ENCODE measurements at regions not wholly inside any gene's neighbourhood (a gene's known extent, or its start where the extent isn't known, plus 50 kb on each side); places are given as distances from the start of the nearest gene placed in this dataset.

- Mint-ChIP-seq H3K4me3 (no peak overlapping the region), H3K27ac (no peak overlapping the region), H3K4me1 (no peaks in the 10 kb centered on the region), H3K27me3 (peaks cover 18% of the 10 kb centered on the region), H3K9me3 (peaks cover 14% of the 10 kb centered on the region), H3K36me3 (ENCODE audit: low read depth) (peaks cover 2% of the 10 kb centered on the region)
- ATAC-seq (no peak), DNase-seq (no peak)
Measured at GRCh38 chr5:159616952-159617351, 286.7 kb upstream of the IL12B start.

DNA sequence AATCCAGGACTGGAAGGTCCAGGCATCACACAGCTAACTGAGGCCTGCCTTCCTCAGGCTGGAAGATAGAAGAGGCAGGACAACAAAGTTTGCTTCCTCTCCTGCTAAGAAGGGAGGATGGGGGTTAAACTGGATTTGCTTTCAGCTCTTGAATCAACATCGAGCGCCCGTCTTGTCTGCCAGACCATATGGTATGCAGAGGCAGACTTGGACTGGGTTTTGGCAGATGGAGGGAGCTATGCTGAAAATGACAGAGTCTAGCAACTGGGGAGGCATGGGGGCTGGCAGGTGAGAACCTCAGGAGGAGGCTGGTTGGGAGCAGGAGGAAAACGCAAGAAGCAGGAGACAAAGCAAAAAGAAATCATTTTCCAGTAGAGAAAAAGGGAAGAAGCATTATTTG, 289.5 kb upstream of the IL12B start:
- DNase-seq = no peak
- no peak for ATAC-seq
- Mint-ChIP-seq H3K36me3 (ENCODE audit: low read depth) (peaks cover 4% of the 10 kb centered on the region), H3K4me1 (no peaks in the 10 kb centered on the region), H3K9me3 (peaks cover 18% of the 10 kb centered on the region), H3K4me3 (no peak overlapping the region), H3K27ac (no peak overlapping the region), H3K27me3 (peaks cover 17% of the 10 kb centered on the region)

DNA sequence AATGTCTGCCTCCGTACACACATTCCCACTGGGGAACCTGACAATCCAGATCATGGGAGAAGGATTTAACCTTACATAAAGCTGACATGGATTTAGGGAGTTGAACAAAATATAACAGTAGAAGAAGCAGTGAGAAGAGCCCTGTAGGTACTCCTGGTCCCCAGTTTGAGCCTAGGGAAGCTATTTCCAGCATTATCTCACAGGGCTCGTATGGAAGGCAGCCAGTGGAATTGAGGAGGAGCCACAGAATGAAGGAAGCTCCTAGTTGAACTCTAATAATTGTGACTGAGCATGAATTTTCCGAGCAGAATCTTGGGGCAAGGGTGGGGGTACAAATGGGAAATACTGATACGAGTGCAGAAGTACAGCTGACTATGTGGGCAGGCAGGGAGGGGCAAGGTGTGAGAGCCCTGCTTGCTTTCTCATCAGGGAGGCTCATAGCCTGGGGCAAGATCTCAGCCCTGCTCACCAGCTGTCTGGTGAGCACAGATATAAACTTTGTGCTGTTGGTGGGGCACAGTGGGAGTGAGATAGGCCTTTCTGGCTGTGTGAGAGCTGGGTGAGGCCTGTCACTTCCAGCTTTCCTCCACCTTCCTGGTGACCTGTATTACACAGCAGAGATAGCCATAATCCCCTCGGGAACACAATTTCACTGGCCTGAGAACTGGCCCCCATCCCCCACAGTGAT, 290.7 kb upstream of the IL12B start:
- Mint-ChIP-seq H3K9me3 (peaks cover 18% of the 10 kb centered on the region), H3K36me3 (ENCODE audit: low read depth) (peaks cover 4% of the 10 kb centered on the region), H3K4me1 (no peaks in the 10 kb centered on the region), H3K27ac (no peak overlapping the region), H3K4me3 (no peak overlapping the region), H3K27me3 (peaks cover 22% of the 10 kb centered on the region)
- no peak for DNase-seq
- no peak for ATAC-seq

DNA sequence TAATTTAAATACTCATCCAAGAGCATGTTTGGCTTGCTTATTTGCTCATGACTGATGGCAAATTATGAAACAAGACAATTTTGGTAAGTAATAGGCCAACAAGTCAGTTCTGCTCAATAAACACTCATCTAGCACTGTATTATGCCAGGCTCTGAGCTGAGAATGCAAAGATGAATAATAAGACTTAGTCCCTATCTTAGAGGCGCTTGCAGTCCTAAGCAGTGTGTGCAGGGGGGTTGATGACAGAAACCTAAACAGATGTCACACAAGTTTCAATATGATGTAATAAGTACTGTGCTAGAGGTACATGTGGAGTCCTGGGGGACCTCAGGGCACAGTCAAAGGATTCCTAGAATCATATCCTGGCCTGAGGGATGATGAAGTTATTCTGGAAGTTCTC, 287.6 kb upstream of the ADRA1B start:
- H3K27me3 Mint-ChIP-seq = peaks cover 24% of the 10 kb centered on the region
- no peak overlapping the region for H3K27ac Mint-ChIP-seq
- peak; percentile 15 for ATAC-seq

DNA sequence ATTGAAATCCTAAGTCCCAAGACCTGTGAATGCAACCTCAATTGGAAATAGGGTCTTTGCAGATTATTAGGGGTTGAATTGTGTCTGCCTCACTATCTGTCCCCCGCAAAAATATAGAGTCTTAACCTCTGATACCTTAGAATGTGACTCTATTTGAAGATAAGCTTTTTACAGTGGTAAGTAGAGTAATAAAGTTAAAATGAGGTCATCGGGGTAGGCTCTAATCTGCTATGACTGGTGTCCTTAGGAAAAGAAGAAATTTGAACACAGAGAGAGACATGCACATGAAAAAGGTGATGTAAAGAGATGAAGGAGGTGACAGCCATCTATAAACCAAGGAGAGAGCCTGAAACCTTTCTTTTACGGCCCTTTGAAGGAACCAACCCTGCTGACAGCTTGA, 287.1 kb upstream of the ADRA1B start:
- H3K4me1 Mint-ChIP-seq = no peaks in the 10 kb centered on the region
- no peak for ATAC-seq
- H3K27me3 Mint-ChIP-seq = peaks cover 24% of the 10 kb centered on the region
- H3K9me3 Mint-ChIP-seq = no peaks in the 10 kb centered on the region
- DNase-seq = no peak
- no peaks in the 10 kb centered on the region for H3K36me3 Mint-ChIP-seq (ENCODE audit: low read depth)
- no peak overlapping the region for H3K27ac Mint-ChIP-seq
- H3K4me3 Mint-ChIP-seq = no peak overlapping the region

More for the DNA sequence above, 287.6 kb upstream of the ADRA1B start:
- Mint-ChIP-seq H3K4me3 (no peak overlapping the region), H3K4me1 (no peaks in the 10 kb centered on the region), H3K9me3 (no peaks in the 10 kb centered on the region), H3K36me3 (ENCODE audit: low read depth) (no peaks in the 10 kb centered on the region)
- DNase-seq = no peak

DNA sequence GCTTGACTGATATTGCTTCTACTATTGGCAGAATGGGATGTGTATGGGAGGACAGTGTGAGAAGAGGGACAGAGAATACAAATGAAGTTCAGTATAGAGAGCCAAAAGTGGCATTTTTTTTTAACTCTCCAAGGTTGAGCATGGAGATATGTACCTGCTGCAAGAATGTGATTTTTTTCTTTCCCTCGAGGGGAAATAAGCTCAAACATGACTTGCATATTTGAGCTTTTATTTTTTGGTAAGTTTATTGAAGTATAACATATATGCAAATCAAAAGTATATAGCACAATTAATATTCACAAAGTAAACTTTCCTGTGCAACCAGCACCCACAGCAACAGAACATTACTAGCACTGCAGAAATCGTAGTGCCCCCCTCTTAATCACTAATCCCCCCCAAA, 285.7 kb upstream of the ADRA1B start:
- no peaks in the 10 kb centered on the region for H3K4me1 Mint-ChIP-seq
- no peaks in the 10 kb centered on the region for H3K36me3 Mint-ChIP-seq (ENCODE audit: low read depth)
- ATAC-seq (no peak), DNase-seq (no peak)
- no peak overlapping the region for H3K4me3 Mint-ChIP-seq
- H3K27ac Mint-ChIP-seq = no peak overlapping the region
- H3K9me3 Mint-ChIP-seq = no peaks in the 10 kb centered on the region
- H3K27me3 Mint-ChIP-seq = peaks cover 21% of the 10 kb centered on the region

DNA sequence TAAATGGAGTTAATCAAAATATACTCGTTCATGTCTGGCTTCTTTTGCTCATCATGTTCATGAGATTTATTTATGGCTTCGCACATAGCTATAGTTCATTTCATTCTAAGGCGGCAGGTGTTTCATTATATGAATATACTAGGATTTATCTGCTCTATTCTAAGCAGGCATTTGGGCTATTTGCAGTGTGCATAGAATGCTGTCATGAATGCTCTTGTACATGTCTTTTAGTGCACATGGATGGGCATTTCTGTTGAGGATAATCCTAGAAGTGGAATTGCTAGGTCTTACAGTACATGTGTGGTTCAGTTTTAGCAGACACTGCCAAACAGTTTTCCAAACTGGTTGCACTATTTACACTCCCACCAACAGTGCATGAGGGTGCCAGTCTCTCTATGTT, 285.3 kb upstream of the ADRA1B start:
- Mint-ChIP-seq H3K9me3 (no peaks in the 10 kb centered on the region), H3K4me3 (no peak overlapping the region), H3K4me1 (no peaks in the 10 kb centered on the region), H3K27ac (no peak overlapping the region), H3K27me3 (peaks cover 26% of the 10 kb centered on the region), H3K36me3 (ENCODE audit: low read depth) (no peaks in the 10 kb centered on the region)
- DNase-seq (no peak), ATAC-seq (no peak)

GRCh38 chr5:159632866-159633265, 283.4 kb upstream of the ADRA1B start:
- Mint-ChIP-seq H3K9me3 (no peaks in the 10 kb centered on the region), H3K4me1 (no peaks in the 10 kb centered on the region), H3K27me3 (peaks cover 24% of the 10 kb centered on the region), H3K4me3 (no peak overlapping the region), H3K27ac (no peak overlapping the region), H3K36me3 (ENCODE audit: low read depth) (no peaks in the 10 kb centered on the region)
- no peak for ATAC-seq
- DNase-seq = no peak

DNA sequence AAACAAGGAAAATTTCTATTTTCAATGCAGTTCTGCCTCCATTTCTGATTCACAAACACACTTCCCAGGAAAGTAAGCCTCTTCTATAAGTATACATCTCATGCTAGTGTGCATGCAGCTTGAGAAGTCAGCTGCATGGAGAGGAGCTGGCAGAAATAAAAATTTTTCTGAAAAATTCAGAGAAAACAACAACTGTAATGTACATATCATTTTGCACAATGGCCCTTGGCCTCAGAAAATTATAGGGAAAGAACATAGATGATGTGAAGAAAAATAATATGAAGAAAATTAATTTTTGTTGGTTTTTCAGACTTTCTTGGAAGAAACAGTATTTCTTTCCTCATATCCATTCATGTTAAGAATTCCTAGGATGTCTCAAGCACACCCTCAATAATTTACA, 277.8 kb upstream of the ADRA1B start:
- Mint-ChIP-seq H3K4me1 (no peaks in the 10 kb centered on the region), H3K27ac (no peak overlapping the region), H3K27me3 (peaks cover 18% of the 10 kb centered on the region), H3K9me3 (no peaks in the 10 kb centered on the region), H3K4me3 (no peak overlapping the region), H3K36me3 (ENCODE audit: low read depth) (no peaks in the 10 kb centered on the region)
- ATAC-seq (no peak), DNase-seq (no peak)

GRCh38 chr5:159638954-159639559, 277.2 kb upstream of the ADRA1B start:
- DNase-seq (no peak), ATAC-seq (no peak)
- H3K27me3 Mint-ChIP-seq = peaks cover 16% of the 10 kb centered on the region
- no peaks in the 10 kb centered on the region for H3K4me1 Mint-ChIP-seq
- no peak overlapping the region for H3K4me3 Mint-ChIP-seq
- H3K27ac Mint-ChIP-seq = no peak overlapping the region
- H3K36me3 Mint-ChIP-seq (ENCODE audit: low read depth) = no peaks in the 10 kb centered on the region
- H3K9me3 Mint-ChIP-seq = no peaks in the 10 kb centered on the region

- Mint-ChIP-seq H3K36me3 (ENCODE audit: low read depth) (no peaks in the 10 kb centered on the region), H3K4me1 (no peaks in the 10 kb centered on the region), H3K27me3 (peaks cover 15% of the 10 kb centered on the region), H3K27ac (no peak overlapping the region), H3K9me3 (no peaks in the 10 kb centered on the region), H3K4me3 (no peak overlapping the region)
- no peak for DNase-seq
- ATAC-seq = no peak
Measured at GRCh38 chr5:159639590-159639989, 276.7 kb upstream of the ADRA1B start.

DNA sequence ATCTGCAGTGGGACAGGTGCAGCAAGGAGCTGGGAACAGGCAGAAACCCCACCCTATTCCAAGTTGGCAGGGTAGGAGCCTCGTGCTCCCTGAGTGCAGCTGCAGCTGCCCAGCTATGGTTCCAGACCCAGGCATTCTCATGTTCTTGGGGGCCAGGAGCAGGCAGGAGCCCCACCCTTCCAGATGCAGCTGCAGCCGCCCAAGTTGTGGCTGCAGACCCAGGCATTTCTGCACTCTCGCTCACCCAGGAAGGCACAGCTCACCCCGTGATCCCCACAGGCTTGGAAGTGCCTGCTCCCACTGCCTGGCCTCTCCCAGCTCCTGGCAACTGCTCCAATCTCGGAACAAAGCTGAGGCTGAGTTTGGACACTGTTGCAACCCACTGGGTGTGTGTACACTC, 275.8 kb upstream of the ADRA1B start:
- ATAC-seq = no peak
- no peaks in the 10 kb centered on the region for H3K4me1 Mint-ChIP-seq

GRCh38 chr5:159640921-159641320, 275.4 kb upstream of the ADRA1B start:
- no peak overlapping the region for H3K4me3 Mint-ChIP-seq
- ATAC-seq = no peak
- no peak overlapping the region for H3K27ac Mint-ChIP-seq
- DNase-seq = no peak
- H3K27me3 Mint-ChIP-seq = peaks cover 7% of the 10 kb centered on the region
- no peaks in the 10 kb centered on the region for H3K4me1 Mint-ChIP-seq
- no peaks in the 10 kb centered on the region for H3K36me3 Mint-ChIP-seq (ENCODE audit: low read depth)
- no peaks in the 10 kb centered on the region for H3K9me3 Mint-ChIP-seq

More for the DNA sequence above, 275.8 kb upstream of the ADRA1B start:
- H3K4me3 Mint-ChIP-seq = no peak overlapping the region
- no peak overlapping the region for H3K27ac Mint-ChIP-seq
- no peaks in the 10 kb centered on the region for H3K9me3 Mint-ChIP-seq
- DNase-seq = no peak
- H3K36me3 Mint-ChIP-seq (ENCODE audit: low read depth) = no peaks in the 10 kb centered on the region
- peaks cover 11% of the 10 kb centered on the region for H3K27me3 Mint-ChIP-seq

DNA sequence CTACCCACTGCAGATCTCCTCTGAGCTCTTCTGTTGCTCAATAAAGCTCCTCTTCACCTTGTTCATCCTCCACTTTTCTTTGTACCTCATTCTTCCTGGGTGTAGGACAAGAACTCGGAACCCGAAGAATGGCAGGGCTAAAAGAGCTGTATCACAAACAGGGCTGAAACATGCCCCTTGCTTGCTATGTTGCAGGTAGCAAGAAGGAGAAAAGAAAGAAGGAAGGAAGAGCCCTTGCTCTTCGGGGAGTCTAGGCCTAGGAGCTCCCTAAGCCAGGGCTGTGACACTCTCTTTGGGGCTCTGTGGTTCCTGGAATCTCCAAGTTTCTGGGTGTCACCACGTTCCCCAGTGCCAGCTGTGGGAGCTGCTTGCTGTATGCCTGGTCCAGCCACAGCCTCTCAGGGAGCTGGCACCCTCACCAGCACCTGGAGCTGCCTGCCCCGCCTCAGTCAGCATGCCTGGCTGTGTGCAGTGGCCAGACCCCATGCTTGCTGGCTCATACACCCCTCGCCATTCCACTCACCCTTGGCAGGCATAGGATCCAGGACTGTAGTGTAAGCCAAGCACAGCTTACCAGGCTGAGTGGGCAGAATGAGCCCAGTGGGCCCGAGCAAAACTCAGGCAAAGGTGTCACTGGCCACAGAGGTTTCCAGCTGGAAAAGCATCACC, 274.8 kb upstream of the ADRA1B start:
- Mint-ChIP-seq H3K27me3 (peaks cover 4% of the 10 kb centered on the region), H3K4me1 (no peaks in the 10 kb centered on the region), H3K4me3 (no peak overlapping the region), H3K27ac (no peak overlapping the region), H3K36me3 (ENCODE audit: low read depth) (no peaks in the 10 kb centered on the region), H3K9me3 (no peaks in the 10 kb centered on the region)
- DNase-seq = no peak
- no peak for ATAC-seq

- DNase-seq (no peak), ATAC-seq (no peak)
- Mint-ChIP-seq H3K27me3 (peaks cover 7% of the 10 kb centered on the region), H3K27ac (no peak overlapping the region), H3K4me3 (no peak overlapping the region), H3K36me3 (ENCODE audit: low read depth) (no peaks in the 10 kb centered on the region), H3K4me1 (no peaks in the 10 kb centered on the region), H3K9me3 (no peaks in the 10 kb centered on the region)
Measured at GRCh38 chr5:159642379-159642778, 273.9 kb upstream of the ADRA1B start.

Data from activated naive CD8-positive, alpha-beta T cell treated with anti-CD3 and anti-CD28 coated beads, Interleukin-2, amount 50 U/mL, for 24 hours (primary cell).